ENCODE measurements at regions not wholly inside any gene's neighbourhood (a gene's known extent, or its start where the extent isn't known, plus 50 kb on each side); places are given as distances from the start of the nearest gene placed in this dataset.
A peak's percentile ranks its signal among the peaks of the same experiment; 100 is the strongest.
"Not testable (repeated sequence)": the region's sequence is repeated elsewhere in the genome, so short reads cannot be mapped to it uniquely, and the experiment has no call there.

DNA sequence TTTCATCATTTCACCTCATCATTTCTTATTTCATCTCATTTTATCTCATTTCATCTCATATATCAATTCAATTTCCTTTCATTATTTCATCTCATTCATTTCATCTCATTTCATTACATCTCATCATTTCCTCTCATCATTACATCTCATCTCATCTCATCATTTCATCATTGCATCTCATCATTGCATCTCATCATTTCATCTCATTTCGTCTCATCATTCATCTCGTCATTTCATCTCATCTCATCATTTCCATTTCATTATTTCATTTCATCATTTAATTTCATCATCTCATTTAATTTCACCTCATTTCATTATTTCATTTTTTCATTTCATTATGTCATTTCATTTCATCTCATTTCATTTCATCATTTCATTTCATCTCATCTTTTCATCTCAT is 168.5 kb upstream of the FAM72C start:
- not testable (repeated sequence) for H3K4me3 ChIP-seq (replicated peaks in 1 of 2; ENCODE audit: low read depth in 2 of 2, low read length in 2 of 2); DNase-seq (ENCODE audit: low read depth in 2 of 2)

DNA sequence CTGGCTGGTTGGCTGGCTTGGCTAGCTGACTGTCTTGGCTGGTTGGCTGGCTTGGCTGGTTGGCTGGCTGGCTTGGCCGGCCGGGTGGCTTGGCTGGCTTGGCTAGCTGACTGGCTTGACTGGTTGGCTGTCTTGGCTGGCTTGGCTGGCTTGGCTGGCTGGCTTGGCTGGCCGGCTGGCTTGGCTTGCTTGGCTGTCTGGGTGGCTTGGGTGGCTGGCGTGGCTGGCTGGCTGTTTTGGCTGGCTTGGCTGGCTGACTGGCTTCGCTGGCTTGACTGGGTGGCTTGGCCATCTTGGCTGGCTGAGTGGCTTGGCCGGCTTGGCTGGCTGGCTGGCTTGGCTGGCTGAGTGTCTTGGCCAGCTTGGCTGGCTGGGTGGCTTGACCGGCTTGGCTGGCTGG is 133.2 kb upstream of the FAM72C start:
- DNase-seq (ENCODE audit: low read depth in 2 of 2); H3K4me3 ChIP-seq (replicated peaks in 1 of 2; ENCODE audit: low read depth in 2 of 2, low read length in 2 of 2): not testable (repeated sequence)

DNA sequence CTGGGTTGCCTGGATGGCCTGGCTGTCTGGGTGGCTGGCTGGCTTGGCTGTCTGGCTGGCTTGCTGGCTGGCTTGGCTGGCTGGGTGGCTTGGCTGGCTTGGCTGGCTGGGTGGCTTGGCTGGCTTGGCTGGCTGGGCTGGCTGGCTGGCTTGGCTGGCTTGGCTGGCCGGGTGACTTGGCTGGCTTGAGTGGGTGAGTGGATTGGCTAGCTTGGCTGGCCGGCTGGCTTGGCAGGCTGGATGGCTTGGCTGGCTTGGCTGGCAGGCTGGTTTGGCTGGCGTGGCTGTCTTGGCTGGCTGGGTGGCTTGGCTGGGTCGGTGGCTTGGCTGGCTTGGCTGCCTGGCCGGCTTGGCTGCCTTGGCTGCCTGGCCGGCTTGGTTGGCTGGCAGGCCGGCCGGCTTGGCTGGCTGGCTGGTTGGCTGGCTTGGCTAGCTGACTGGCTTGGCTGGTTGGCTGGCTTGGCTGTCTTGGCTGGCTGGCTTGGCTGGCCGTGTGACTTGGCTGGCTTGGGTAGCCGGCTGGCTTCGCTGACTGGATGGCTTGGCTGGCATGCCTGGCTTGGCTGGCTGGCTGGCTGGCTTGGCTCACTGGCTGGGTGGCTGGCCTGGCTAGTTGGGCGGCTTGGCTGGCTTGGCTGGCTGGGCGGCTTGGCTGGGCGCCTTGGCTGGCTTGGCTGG is 132.4 kb upstream of the FAM72C start:
- not testable (repeated sequence) for H3K4me3 ChIP-seq (replicated peaks in 1 of 2; ENCODE audit: low read depth in 2 of 2, low read length in 2 of 2); DNase-seq (ENCODE audit: low read depth in 2 of 2)

DNA sequence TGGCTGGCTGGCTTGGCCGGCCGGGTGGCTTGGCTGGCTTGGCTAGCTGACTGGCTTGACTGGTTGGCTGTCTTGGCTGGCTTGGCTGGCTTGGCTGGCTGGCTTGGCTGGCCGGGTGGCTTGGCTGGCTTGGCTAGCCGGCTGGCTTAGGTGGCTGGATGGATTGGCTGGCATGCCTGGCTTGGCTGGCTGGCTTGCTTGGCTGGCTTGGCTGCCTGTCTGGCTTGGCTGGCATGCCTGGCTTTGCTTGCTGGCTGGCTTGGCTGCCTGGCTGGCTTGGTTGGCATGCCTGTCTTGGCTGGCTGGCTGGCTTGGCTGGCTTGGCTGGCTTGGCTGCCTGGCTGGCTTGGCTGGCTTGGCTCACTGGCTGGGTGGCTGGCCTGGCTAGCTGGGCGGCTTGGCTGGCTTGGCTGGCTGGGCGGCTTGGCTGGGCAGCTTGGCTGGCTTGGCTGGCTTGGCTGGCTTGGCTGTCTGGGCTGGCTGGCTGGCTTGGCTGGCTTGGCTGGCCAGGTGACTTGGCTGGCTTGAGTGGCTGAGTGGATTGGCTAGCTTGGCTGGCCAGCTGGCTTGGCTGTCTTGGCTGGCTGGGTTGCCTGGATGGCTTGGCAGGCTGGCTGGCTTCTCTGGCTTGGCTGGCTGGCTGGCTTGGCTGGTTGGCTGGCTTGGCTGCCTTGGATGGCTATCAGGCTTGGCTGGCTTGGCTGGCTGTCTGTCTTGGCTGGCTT is 131.5 kb upstream of the FAM72C start:
- not testable (repeated sequence) for DNase-seq (ENCODE audit: low read depth in 2 of 2); H3K4me3 ChIP-seq (replicated peaks in 1 of 2; ENCODE audit: low read depth in 2 of 2, low read length in 2 of 2)

DNA sequence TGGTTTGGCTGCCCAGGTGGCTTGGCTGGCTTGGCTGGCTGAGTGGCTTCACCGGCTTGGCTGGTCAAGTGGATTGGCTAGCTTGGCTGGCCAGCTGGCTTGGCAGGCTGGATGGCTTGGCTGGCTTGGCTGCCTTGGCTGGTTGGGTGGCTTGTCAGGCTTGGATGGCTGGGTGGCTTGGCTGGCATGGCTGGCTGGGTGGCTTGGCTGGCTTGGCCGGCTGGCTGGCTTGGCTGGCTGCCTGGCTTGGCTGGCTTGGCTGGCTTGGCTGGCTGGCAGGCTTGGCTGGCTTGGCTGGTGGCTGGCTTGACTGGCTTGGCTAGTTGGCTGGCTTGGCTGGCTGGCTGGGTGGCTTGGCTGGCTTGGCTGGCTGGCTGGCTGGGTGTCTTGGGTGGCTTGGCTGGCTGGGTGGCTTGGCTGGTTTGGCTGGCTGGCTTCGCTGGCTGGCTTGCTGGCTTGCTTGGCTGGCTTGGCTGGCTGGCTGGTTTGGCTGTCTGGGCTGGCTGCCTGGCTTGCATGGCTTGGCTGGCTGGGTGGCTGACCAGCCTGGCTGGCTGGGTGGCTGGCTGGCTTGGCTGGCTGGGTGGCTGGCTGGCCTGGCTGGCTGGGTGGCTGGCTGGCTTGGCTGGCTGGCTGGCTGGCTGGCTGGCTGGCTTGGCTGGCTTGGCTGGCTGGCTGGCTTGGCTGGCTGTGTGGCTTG is 130.4 kb upstream of the FAM72C start:
- H3K4me3 ChIP-seq (replicated peaks in 1 of 2; ENCODE audit: low read depth in 2 of 2, low read length in 2 of 2); DNase-seq (ENCODE audit: low read depth in 2 of 2): not testable (repeated sequence)

DNA sequence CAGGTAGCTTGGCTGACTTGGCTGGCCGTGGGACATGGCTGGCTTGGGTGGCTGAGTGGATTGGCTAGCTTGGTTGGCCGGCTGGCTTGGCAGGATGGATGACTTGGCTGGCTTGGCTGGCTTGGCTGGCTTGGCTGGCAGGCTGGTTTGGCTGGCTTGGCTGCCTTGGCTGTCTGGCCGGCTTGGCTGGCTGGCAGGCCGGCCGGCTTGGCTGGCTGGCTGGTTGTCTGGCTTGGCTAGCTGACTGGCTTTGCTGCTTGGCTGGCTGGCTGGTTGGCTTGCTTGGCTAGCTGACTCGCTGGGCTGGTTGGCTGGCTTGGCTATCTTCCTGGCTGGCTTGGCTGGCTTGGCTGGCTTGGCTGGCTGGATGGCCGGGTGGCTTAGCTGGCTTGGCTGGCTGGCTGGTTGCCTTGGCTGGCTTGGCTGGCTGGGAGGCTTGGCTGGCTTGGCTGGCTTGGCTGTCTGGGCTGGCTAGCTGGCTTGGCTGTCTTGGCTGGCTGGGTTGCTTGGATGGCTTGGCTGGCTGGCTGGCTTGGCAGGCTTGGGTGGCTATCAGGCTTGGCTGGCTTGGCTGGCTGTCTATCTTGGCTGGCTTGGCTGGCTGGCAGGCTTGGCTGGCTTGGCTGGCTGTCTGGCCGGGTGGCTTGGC is 129.7 kb upstream of the FAM72C start:
- H3K4me3 ChIP-seq (replicated peaks in 1 of 2; ENCODE audit: low read depth in 2 of 2, low read length in 2 of 2), result no peak overlapping the region

DNA sequence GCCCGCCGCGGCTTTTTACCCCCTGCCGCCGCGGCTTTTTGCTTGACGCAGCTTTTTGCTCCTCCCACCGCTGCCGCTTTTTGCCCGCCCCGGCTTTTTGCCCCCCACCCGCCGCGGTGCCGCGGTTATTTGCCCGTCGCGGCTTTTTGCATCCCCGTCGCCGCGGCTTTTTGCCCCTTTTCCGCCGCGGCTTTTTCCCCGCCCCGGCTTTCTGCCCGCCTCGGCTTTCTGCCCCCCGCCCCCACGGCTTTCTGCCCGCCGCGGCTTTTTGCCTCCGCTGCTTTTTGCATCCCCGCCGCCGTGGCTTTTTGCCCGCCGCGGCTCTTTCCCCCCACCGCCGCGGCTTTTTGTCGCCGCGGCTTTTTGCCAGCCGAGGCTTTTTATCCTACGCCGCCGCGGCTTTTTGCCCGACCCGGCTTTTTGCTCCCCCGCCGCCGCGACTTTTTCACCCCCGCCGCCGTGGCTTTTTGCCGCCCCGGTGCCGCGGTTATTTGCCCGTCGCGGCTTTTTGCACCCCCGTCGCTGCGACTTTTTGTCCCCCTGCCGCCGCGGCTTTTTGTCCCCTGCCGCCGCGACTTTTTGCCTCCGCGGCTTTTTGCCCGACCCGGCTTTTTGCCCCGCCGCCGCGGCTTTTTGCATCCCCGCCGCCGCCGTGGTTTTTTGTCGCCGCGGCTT is 105.5 kb upstream of the FAM72C start:
- DNase-seq (ENCODE audit: low read depth in 2 of 2), result peak in 1 of 2 donors; percentile 32
- H3K4me3 ChIP-seq (replicated peaks in 1 of 2; ENCODE audit: low read depth in 2 of 2, low read length in 2 of 2), result peak overlapping the region; percentile 28 to 62

More for the DNA sequence above, 129.7 kb upstream of the FAM72C start:
- no peak for DNase-seq (ENCODE audit: low read depth in 2 of 2)
- TF ChIP-seq, protein P1, sequence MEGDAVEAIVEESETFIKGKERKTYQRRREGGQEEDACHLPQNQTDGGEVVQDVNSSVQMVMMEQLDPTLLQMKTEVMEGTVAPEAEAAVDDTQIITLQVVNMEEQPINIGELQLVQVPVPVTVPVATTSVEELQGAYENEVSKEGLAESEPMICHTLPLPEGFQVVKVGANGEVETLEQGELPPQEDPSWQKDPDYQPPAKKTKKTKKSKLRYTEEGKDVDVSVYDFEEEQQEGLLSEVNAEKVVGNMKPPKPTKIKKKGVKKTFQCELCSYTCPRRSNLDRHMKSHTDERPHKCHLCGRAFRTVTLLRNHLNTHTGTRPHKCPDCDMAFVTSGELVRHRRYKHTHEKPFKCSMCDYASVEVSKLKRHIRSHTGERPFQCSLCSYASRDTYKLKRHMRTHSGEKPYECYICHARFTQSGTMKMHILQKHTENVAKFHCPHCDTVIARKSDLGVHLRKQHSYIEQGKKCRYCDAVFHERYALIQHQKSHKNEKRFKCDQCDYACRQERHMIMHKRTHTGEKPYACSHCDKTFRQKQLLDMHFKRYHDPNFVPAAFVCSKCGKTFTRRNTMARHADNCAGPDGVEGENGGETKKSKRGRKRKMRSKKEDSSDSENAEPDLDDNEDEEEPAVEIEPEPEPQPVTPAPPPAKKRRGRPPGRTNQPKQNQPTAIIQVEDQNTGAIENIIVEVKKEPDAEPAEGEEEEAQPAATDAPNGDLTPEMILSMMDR (IDR thresholded peaks at IDR 0.05; ENCODE audit: low read depth, low read length), result no peak

DNA sequence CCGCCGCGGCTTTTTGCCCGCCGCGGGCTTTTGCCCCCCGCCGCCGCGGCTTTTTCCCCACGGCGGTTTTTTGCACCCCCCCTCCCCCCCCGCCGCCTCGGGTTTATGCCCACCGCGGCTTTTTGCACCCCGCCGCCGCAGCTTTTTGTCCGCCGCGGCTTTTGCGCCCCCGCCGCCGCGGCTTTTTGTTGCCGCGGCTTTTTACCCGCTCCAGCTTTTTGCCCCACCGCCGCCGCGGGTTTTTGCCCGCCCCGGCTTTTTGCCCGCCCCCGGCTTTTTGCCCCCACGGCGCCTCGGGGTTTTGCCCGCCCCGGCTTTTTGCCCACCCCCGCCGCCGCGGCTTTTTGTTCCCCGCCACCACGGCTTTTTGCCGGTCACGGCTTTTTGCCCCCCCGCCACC is 104.9 kb upstream of the FAM72C start:
- DNase-seq (ENCODE audit: low read depth in 2 of 2), result not testable (repeated sequence)
- peak overlapping the region in 1 of 2 donors; percentile 62 for H3K4me3 ChIP-seq (replicated peaks in 1 of 2; ENCODE audit: low read depth in 2 of 2, low read length in 2 of 2)

DNA sequence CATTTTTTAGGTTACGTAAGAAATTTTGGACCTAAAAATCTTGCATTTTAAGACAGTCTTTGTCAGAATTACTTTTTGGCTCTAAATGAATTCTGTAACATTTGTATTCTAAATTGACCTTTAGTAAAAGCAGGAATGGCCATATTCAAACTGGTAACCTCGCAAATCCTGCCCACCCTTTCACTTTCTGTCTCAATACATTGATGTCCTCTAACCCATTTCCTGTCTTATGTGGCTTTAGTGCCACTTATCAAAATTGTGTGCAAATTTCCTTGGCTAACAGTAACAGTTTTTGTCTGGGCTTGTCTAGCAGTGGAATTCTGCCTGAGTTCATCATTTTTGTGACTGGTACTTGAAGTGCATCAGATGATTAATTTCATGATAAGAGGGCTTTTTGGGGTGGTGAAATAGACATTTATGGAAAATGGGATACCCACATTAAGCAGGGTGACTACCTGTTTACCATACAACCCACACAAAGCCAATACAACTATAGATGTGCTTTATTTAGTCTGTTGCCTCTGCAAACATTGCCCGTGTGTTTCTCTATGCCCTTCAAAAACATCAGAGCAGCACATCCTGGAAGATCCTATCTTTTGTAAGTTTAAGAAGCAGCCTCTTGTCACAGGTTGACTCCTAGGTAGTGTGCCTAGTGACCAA is 98.7 kb upstream of the FAM72C start:
- not testable (repeated sequence) for H3K4me3 ChIP-seq (replicated peaks in 1 of 2; ENCODE audit: low read depth in 2 of 2, low read length in 2 of 2); DNase-seq (ENCODE audit: low read depth in 2 of 2)

DNA sequence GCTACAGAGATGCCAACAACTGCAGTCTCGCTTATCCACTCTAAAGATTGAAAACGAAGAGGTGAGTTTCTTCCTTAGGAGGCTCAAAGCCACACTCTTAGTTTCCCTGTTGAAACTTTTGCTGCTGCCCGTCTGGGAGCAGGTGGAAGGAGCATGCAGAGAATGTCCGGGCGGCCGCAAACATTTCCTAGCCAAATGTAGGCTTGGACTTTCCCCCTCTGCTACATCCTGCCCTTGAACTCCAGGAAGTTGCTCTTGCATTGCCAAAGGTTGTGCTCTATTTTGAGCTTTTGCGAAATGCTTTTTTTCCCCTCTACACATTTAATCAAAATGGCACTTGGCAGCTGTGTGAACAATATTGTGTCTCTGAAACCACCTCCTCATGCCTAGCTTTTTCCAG is 95.3 kb upstream of the FAM72C start:
- not testable (repeated sequence) for DNase-seq (ENCODE audit: low read depth in 2 of 2); H3K4me3 ChIP-seq (replicated peaks in 1 of 2; ENCODE audit: low read depth in 2 of 2, low read length in 2 of 2)

DNA sequence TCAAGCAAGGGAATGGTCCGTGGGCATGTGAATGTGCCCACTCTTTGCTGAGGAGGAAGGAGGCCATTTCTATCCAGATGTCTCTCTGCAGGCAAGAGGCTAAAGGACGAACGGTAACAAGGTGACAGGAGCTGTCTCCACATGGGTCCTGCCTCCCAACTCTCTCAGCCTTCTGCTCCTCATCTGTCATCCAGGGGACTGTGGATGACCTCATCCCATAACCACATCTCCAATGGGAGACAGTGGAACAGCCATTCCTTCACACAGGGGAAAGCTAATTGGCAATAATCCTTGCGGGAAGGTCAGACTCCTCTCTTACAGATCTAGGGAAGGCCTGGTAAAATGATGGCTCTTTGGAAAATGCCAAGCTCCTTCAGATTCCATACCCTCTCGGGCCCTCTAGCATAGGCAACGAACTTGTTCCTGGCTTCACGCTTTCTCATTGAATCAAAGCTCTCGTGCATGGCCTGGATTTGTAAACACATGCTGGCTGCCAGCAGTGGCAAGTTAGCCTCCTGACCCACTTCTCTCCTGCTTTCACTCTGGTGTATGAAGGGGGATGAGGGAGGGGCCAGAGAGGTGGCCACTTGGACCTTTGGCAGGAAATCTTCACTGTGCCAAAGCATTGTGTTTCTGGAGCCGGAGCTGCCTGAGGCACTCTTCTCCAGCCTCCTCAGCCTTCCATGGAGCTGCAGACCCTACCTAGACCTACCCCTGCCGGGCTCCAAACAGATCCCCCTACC is 94.5 kb upstream of the FAM72C start:
- H3K4me3 ChIP-seq (replicated peaks in 1 of 2; ENCODE audit: low read depth in 2 of 2, low read length in 2 of 2); DNase-seq (ENCODE audit: low read depth in 2 of 2): not testable (repeated sequence)

DNA sequence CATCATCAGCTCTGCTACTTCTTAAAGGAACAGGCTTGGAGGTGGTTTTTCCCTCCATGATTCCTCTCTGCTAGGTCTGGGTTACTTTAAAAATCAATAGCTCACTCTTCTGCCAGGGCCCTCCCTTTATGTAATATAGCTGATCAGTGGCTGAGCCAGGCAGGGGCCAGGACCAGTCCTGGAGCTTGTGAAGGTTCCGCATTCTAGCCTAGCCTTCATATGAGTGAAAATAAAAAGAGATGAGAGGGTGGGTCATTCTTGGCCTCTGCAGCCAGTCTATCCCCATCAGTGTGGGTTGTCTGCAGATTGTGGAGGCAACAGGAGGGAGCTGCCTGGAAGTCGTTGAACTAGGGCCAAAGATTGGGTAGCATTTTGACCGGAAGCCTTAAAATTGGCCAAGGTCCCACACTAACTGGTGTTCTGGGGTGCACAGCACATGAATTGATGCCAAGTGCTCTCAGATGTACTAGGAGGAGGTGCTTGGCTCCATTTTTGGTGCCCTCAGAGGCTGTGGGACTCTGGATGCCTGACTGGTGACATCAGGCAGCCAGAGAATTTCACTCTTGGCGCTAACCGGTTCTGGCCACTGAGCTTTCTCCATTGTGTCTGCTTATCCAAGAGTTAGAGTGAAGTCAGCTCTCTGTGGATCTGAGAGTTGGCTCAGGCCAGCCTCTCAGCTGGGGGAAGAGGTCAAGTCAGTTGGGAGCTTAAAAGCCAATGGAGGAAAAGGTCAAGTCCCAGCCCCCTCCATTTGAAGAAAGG is 93.7 kb upstream of the FAM72C start:
- H3K4me3 ChIP-seq (replicated peaks in 1 of 2; ENCODE audit: low read depth in 2 of 2, low read length in 2 of 2); DNase-seq (ENCODE audit: low read depth in 2 of 2): not testable (repeated sequence)

DNA sequence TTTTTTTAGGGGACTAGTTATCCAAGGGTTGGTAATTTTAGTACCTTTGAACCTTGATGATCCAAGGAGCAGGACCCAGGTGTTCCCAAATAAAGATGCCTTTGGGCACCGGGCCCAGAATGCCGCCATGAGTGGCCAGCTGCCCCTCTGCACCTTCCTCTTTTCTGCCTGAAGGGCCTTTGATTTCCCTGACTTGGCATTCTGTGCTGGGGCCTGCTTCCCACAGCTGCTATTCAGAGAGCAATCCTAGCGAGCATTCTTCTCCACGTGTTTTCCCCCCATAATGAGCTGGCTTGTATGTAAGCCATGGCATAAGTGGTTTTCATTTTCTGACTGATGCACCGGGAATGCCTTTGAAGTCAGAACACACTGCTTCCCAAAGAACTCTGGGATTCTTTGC is 77.6 kb upstream of the FAM72C start:
- DNase-seq (ENCODE audit: low read depth in 2 of 2); H3K4me3 ChIP-seq (replicated peaks in 1 of 2; ENCODE audit: low read depth in 2 of 2, low read length in 2 of 2): not testable (repeated sequence)

DNA sequence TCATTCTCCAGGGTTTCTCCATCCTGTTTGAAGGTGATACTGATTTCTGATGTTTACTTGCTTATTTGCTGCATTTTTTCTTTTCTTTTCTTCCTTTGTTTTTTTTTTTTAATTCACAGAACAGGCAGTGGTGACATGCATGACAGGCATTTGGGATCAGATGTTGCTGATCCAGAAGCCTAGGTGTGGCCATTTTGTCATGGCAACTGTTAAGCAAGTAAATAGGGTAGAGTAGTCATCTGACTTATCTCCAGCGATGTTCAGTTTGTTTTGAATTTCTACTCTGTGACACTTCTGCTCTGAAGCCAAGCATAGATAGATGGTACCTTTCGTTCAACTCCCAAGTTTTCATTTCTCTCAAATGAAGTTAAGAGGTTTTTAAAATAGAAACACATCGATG is 74.9 kb upstream of the FAM72C start:
- DNase-seq (ENCODE audit: low read depth in 2 of 2); H3K4me3 ChIP-seq (replicated peaks in 1 of 2; ENCODE audit: low read depth in 2 of 2, low read length in 2 of 2): not testable (repeated sequence)

Data from cardiac fibroblast (primary cell).